K562 (cell line): ENCODE measurements at regions not wholly inside any gene's neighbourhood (a gene's known extent, or its start where the extent isn't known, plus 50 kb on each side); places are given as distances from the start of the nearest gene placed in this dataset.

ENCODE experiments used
- ATAC-seq: fragments of 200-7000 bp; cut with Tn5 transposase; 3 replicates; pipeline ENCODE4 v1.9.1; 2020; ENCODE audit warnings: moderate library complexity
- BruUV-seq: library from RNA; stranded (reverse); fragments of 400-500 nt; replicated peaks from 2 replicates; lab custom pipeline; 2021; lab: Mats Ljungman, UMichigan
- CTCF ChIA-PET: fragments of 300-600 bp; formaldehyde crosslinking; extraction: SDS; loops from one replicate; lab custom pipeline; 2021; ENCODE audit warnings: low intra/inter-chr PET ratio; lab: Yijun Ruan, JAX
- POLR2A ChIA-PET: fragments of 300-600, 350-650 bp; sonication (Branson Sonifier 250); formaldehyde crosslinking; extraction: SDS; loops from one replicate; lab custom pipeline; 2021; ENCODE audit warnings: antibody characterized with exemption, inconsistent platforms; lab: Yijun Ruan, JAX
- DNase-seq, 4 experiments: peaks; one replicate each; pipeline versions ENCODE4 v3.0.0 to v3.0.0-alpha.2; 2011 to 2018; ENCODE audit warnings: low spot score in 3 of 4, mixed read lengths in 3 of 4; ENCODE audit errors: extremely low read depth in 1 of 4
- FAIRE-seq: peaks from 2 replicates; lab custom pipeline; 2011; peaks lifted over from hg19 to GRCh38; lab: Jason Lieb, UNC
- H2AFZ ChIP-seq: 2 replicates; pipeline ENCODE4 v1.6.0; 2011; ENCODE audit warnings: low read depth, low read length, control low read depth, inconsistent platforms
- H3K27ac ChIP-seq: fragments of 200-600 bp; 3 replicates; pipeline ENCODE4 v1.8.0; 2011; ENCODE audit warnings: low read depth, mild to moderate bottlenecking, control low read depth, inconsistent platforms, low read length, moderate library complexity, mixed read lengths; ENCODE audit errors: extremely low read depth
- H3K27me3 ChIP-seq, 2 experiments: fragments of 300-600 bp in 1 of 2; 2 replicates in 1 of 2; 3 replicates in 1 of 2; pipeline versions ENCODE4 v1.6.0 to v1.8.0; 2011; ENCODE audit warnings: inconsistent platforms in 2 of 2, low read length in 2 of 2, mild to moderate bottlenecking in 1 of 2, mixed read lengths in 1 of 2, moderate library complexity in 1 of 2; ENCODE audit not compliant: control insufficient read depth in 2 of 2, insufficient read depth in 2 of 2
- H3K36me3 ChIP-seq: fragments of 300-600 bp; 3 replicates; pipeline ENCODE4 v1.8.0; 2011; ENCODE audit warnings: mild to moderate bottlenecking, low read length, inconsistent platforms; ENCODE audit not compliant: control insufficient read depth, insufficient read depth
- H3K4me1 ChIP-seq, 2 experiments: fragments of 200-600 bp in 1 of 2; replicated peaks in 1 of 2; 2 replicates in 1 of 2; 3 replicates in 1 of 2; pipeline versions ENCODE4 v1.5.1 to v1.8.0; 2011; ENCODE audit warnings: inconsistent platforms in 2 of 2, low read length in 2 of 2, mild to moderate bottlenecking in 1 of 2, mixed read lengths in 1 of 2, moderate library complexity in 1 of 2; ENCODE audit not compliant: control insufficient read depth in 2 of 2, insufficient read depth in 2 of 2
- H3K4me2 ChIP-seq: 2 replicates; pipeline ENCODE4 v1.6.1; 2011; ENCODE audit warnings: low read length, control low read depth, inconsistent platforms, mixed read lengths; ENCODE audit not compliant: insufficient read depth
- H3K4me3 ChIP-seq: fragments of 200-600 bp; sonication (generic), shearing (Covaris generic); 2 replicates; pipeline ENCODE4 v1.5.1; 2016; ENCODE audit warnings: control low read depth, inconsistent platforms
- H3K79me2 ChIP-seq: fragments of 200-600 bp; 3 replicates; pipeline ENCODE4 v1.8.0; 2011; ENCODE audit warnings: low read length, inconsistent platforms; ENCODE audit not compliant: control insufficient read depth, insufficient read depth
- H3K9ac ChIP-seq, 2 experiments: 2 replicates each; pipeline versions ENCODE4 v1.6.0 to v1.6.1; 2011; ENCODE audit warnings: low read depth in 2 of 2, low read length in 2 of 2, control low read depth in 1 of 2, inconsistent platforms in 1 of 2, mild to moderate bottlenecking in 1 of 2, mixed read lengths in 1 of 2; ENCODE audit not compliant: insufficient read depth in 1 of 2
- H3K9me1 ChIP-seq: one replicate; pipeline ENCODE4 v1.6.0; 2011; ENCODE audit warnings: inconsistent platforms, mild to moderate bottlenecking, low read length, moderate library complexity; ENCODE audit not compliant: control insufficient read depth, insufficient read depth
- H3K9me3 ChIP-seq: replicated peaks from 2 replicates; pipeline ENCODE4 v1.5.1; 2011; ENCODE audit warnings: low read depth, low read length, inconsistent platforms; ENCODE audit not compliant: control insufficient read depth, insufficient read depth
- H4K20me1 ChIP-seq: replicated peaks from 2 replicates; pipeline ENCODE4 v1.6.1; 2011; ENCODE audit warnings: low read length, inconsistent platforms, mixed read lengths; ENCODE audit not compliant: control insufficient read depth, insufficient read depth
- ARID4B ChIP-seq: sonication (generic); formaldehyde crosslinking; IDR thresholded peaks from 2 replicates; pipeline ENCODE4 v1.8.0; 2022; ENCODE audit warnings: mild to moderate bottlenecking, missing genetic modification reagents
- ESRRB ChIP-seq: fragments of 250-450 bp; sonication (Bioruptor Pico); IDR thresholded peaks from 2 replicates; pipeline ENCODE4 v1.5.0; 2020; ENCODE audit warnings: mild to moderate bottlenecking, moderate library complexity, borderline replicate concordance
- ETS1 ChIP-seq: conservative IDR thresholded peaks from 2 replicates; pipeline ENCODE4 v1.6.1; 2011; ENCODE audit warnings: low read depth, mild to moderate bottlenecking, low read length; ENCODE audit not compliant: control insufficient read depth
- GTF2B ChIP-seq: IDR thresholded peaks from 2 replicates; pipeline ENCODE4 v1.6.1; 2011; ENCODE audit not compliant: insufficient read length; ENCODE audit errors: extremely low read depth
- HBP1 ChIP-seq: fragments of 450-650 bp; formaldehyde crosslinking; IDR thresholded peaks from 2 replicates; pipeline ENCODE4 v1.4.0; 2022; ENCODE audit warnings: missing genetic modification characterization
- KAT2B ChIP-seq: IDR thresholded peaks from one replicate; pipeline ENCODE4 v1.6.1; 2012; ENCODE audit warnings: low read depth, mild to moderate bottlenecking, control low read depth, inconsistent platforms, low read length, moderate library complexity
- NFYB ChIP-seq: IDR thresholded peaks from 2 replicates; pipeline ENCODE4 v1.6.1; 2011; ENCODE audit warnings: mild to moderate bottlenecking, moderate library complexity; ENCODE audit not compliant: insufficient read length; ENCODE audit errors: extremely low read depth
- NR2C1 ChIP-seq, 2 experiments: fragments of 450-650 bp; IDR thresholded peaks; 2 replicates each; pipeline ENCODE4 v1.6.1; 2017; ENCODE audit warnings: mild to moderate bottlenecking in 2 of 2, antibody characterized with exemption in 1 of 2, inconsistent platforms in 1 of 2, missing compliant biosample characterization in 1 of 2, missing genetic modification characterization in 1 of 2
- POLR2A ChIP-seq: fragments of 450-650 bp; conservative IDR thresholded peaks from 2 replicates; pipeline ENCODE4 v1.6.1; 2016
- RFX5 ChIP-seq: IDR thresholded peaks from 2 replicates; pipeline ENCODE4 v1.6.1; 2011; ENCODE audit warnings: low read depth, mild to moderate bottlenecking, improper control_type of control experiment, low read length
- SMARCB1 ChIP-seq: IDR thresholded peaks from 2 replicates; pipeline ENCODE4 v1.6.1; 2011; ENCODE audit warnings: improper control_type of control experiment, low read depth; ENCODE audit not compliant: insufficient read length
- ZNF232 ChIP-seq: sonication (generic); formaldehyde crosslinking; IDR thresholded peaks from 2 replicates; pipeline ENCODE4 v1.8.0; 2022; ENCODE audit warnings: mild to moderate bottlenecking, missing genetic modification reagents
- ZNF77 ChIP-seq: fragments of 250-450 bp; sonication (Bioruptor Pico); IDR thresholded peaks from 2 replicates; pipeline ENCODE4 v1.5.0; 2020
- WGBS: fragments of 100-300 bp; shearing (Covaris generic); methylation state at CpG from one replicate; pipeline ENCODE4 v1.1.6; 2016; ENCODE audit warnings: low coverage, mixed read lengths; ENCODE audit not compliant: insufficient coverage; ENCODE audit errors: missing lambda C conversion rate; 5-methylcytosine and 5-hydroxymethylcytosine counted together
- in situ Hi-C: fragments of 300-500 bp; cut with MboI; formaldehyde crosslinking; loops from 4 replicates; pipeline ENCODE4 v1.15.0; 2018; ENCODE audit warnings: inconsistent platforms, mixed read lengths
- intact Hi-C: fragments of 100-400 bp; cut with micrococcal nuclease; formaldehyde crosslinking; loops from 2 replicates; pipeline ENCODE4 v1.14.2; 2022

- H3K9me3 ChIP-seq = no peaks in the 10 kb centered on the region
- intact Hi-C loops = no loop called here
- no peak overlapping the region for H3K9ac ChIP-seq
- 0% methylated on average over 1 of the region's 1 CpG for WGBS
- ATAC-seq (no peak), DNase-seq (no peak), FAIRE-seq (no peak)
- no peak overlapping the region for H2AFZ ChIP-seq
- POLR2A ChIA-PET = no interaction called here
- H3K4me2 ChIP-seq = no peak overlapping the region
- no TSS peak for BruUV-seq
- H3K4me1 ChIP-seq = no peaks in the 10 kb centered on the region
- TF ChIP-seq ESRRB (CRISPR knock-in tag) (no peak), POLR2A (no peak), HBP1 (no peak), ETS1 (no peak), NR2C1 (IDR thresholded peaks at IDR 0.05) (no peak), NR2C1 (tag; IDR thresholded peaks at IDR 0.05) (no peak), ARID4B (CRISPR knock-in tag) (no peak), SMARCB1 (no peak), NFYB (no peak), GTF2B (no peak), ZNF77 (CRISPR knock-in tag) (no peak), KAT2B (no peak), ZNF232 (CRISPR knock-in tag) (no peak), RFX5 (no peak)
- in situ Hi-C loops = no loop called here
- H3K36me3 ChIP-seq = no peaks in the 10 kb centered on the region
- CTCF ChIA-PET = no interaction called here
- H3K4me3 ChIP-seq = no peak overlapping the region
- H3K79me2 ChIP-seq = no peaks in the 10 kb centered on the region
- H3K9me1 ChIP-seq = no peaks in the 10 kb centered on the region
- H3K27me3 ChIP-seq = no peaks in the 10 kb centered on the region
- no peak overlapping the region for H3K27ac ChIP-seq
- H4K20me1 ChIP-seq = no peaks in the 10 kb centered on the region
Observed at GRCh38 chr13:104160536-104160935, 1094.3 kb upstream of the SLC10A2 start.
